Thoracic aorta (tissue), 2 donors: ENCODE measurements at regions not wholly inside any gene's neighbourhood (a gene's known extent, or its start where the extent isn't known, plus 50 kb on each side); places are given as distances from the start of the nearest gene placed in this dataset.

Experiments
- ATAC-seq: fragments of 150-250 bp; one replicate; pipeline ENCODE4 v1.8.0; 2017; ENCODE audit warnings: low read depth; ENCODE audit not compliant: insufficient number of reproducible peaks, low FRiP score
- DNase-seq: peaks from one replicate; pipeline ENCODE4 v3.0.0-alpha.2; 2020; ENCODE audit warnings: low spot score
- H3K27ac ChIP-seq, 2 donors: fragments of 200-600 bp; sonication (generic); 1 replicate in 1 of 2; 2 replicates in 1 of 2; pipeline ENCODE4 v1.5.1; 2016; ENCODE audit warnings: mild to moderate bottlenecking in 2 of 2, moderate library complexity in 2 of 2
- H3K27me3 ChIP-seq: fragments of 200-600 bp; sonication (generic); replicated peaks from 2 replicates; pipeline ENCODE4 v1.6.0; 2016; ENCODE audit warnings: mild to moderate bottlenecking; ENCODE audit not compliant: insufficient read depth
- H3K36me3 ChIP-seq: fragments of 200-600 bp; sonication (generic); one replicate; pipeline ENCODE4 v1.5.1; 2016
- H3K4me1 ChIP-seq, 2 donors: fragments of 200-600 bp; sonication (generic); 1 replicate in 1 of 2; 2 replicates in 1 of 2; pipeline versions ENCODE4 v1.5.1 to v1.6.0; 2016; ENCODE audit warnings: low read depth in 2 of 2, mild to moderate bottlenecking in 1 of 2; ENCODE audit not compliant: control insufficient read depth in 1 of 2
- H3K4me3 ChIP-seq: fragments of 200-600 bp; sonication (generic); 2 replicates; pipeline ENCODE4 v1.5.1; 2016; ENCODE audit warnings: mild to moderate bottlenecking
- H3K9me3 ChIP-seq: fragments of 200-600 bp; sonication (generic); 2 replicates; pipeline ENCODE4 v1.5.1; 2016
- CTCF ChIP-seq: fragments of 200-600 bp; sonication (generic); IDR thresholded peaks from one replicate; pipeline ENCODE4 v1.5.1; 2019; ENCODE audit warnings: antibody characterized with exemption

- Histone ChIP-seq H3K27ac (no peak overlapping the region), H3K9me3 (no peaks in the 10 kb centered on the region), H3K27me3 (no peaks in the 10 kb centered on the region), H3K4me1 (no peaks in the 10 kb centered on the region), H3K4me3 (no peak overlapping the region), H3K36me3 (no peaks in the 10 kb centered on the region)
- no peak for TF ChIP-seq CTCF
- DNase-seq = no peak
- ATAC-seq = no peak
Measured at GRCh38 chr5:135134691-135135381, 100.8 kb upstream of the PITX1 start.

- Histone ChIP-seq H3K36me3 (no peaks in the 10 kb centered on the region), H3K27me3 (no peaks in the 10 kb centered on the region), H3K4me1 (no peaks in the 10 kb centered on the region), H3K4me3 (no peak overlapping the region), H3K27ac (no peak overlapping the region), H3K9me3 (no peaks in the 10 kb centered on the region)
- DNase-seq (no peak), ATAC-seq (no peak)
- no peak for TF ChIP-seq CTCF
Measured at GRCh38 chr5:135133698-135134515, 99.9 kb upstream of the PITX1 start.

GRCh38 chr5:135133181-135133580 lies 99.2 kb upstream of the PITX1 start:
- no peak for DNase-seq
- ATAC-seq = no peak
- H3K9me3 ChIP-seq = no peaks in the 10 kb centered on the region
- TF ChIP-seq CTCF = no peak
- no peaks in the 10 kb centered on the region for H3K4me1 ChIP-seq
- no peak overlapping the region for H3K4me3 ChIP-seq
- H3K27ac ChIP-seq = no peak overlapping the region
- no peaks in the 10 kb centered on the region for H3K27me3 ChIP-seq
- no peaks in the 10 kb centered on the region for H3K36me3 ChIP-seq

- H3K4me1 ChIP-seq = no peaks in the 10 kb centered on the region
- H3K27ac ChIP-seq = no peak overlapping the region
- TF ChIP-seq CTCF = no peak
- no peak for DNase-seq
- no peaks in the 10 kb centered on the region for H3K9me3 ChIP-seq
- no peaks in the 10 kb centered on the region for H3K36me3 ChIP-seq
- H3K27me3 ChIP-seq = no peaks in the 10 kb centered on the region
- ATAC-seq = no peak
- no peak overlapping the region for H3K4me3 ChIP-seq
Measured at GRCh38 chr5:135131801-135132680, 98.0 kb upstream of the PITX1 start.
